ENCODE measurements at regions not wholly inside any gene's neighbourhood (a gene's known extent, or its start where the extent isn't known, plus 50 kb on each side); places are given as distances from the start of the nearest gene placed in this dataset.

DNA sequence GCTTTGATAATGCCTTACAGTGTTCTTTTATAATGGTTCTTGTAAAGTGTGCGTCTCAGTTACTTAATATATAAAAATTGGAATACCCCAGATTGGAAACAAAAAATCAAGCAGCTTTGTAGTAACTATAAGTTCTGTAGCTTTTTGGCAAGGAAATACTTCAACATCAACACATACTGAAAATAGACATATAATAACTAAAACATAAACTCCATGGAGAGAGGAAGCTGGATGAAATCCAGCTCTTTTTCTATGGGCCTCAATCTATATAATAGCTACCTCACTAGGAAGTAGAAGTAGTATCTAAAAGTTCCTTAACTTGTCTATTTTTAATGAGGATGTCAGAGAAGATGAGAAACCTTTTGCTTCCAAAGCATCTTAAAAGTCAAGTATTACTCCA, 313.3 kb upstream of the NFIA start:
- TF ChIP-seq EZH2 (IDR thresholded peaks at IDR 0.05): no peak
- no peak for TF ChIP-seq POLR2AphosphoS5 (IDR thresholded peaks at IDR 0.05; ENCODE audit: borderline replicate concordance, low read depth, low read length)
- no peak for TF ChIP-seq FOXP2 (optimal IDR thresholded peaks at IDR 0.05; ENCODE audit: control extremely low read depth, extremely low read length, insufficient read depth)

Measured in SK-N-MC (cell line).